GM12874 (cell line): ENCODE measurements at regions not wholly inside any gene's neighbourhood (a gene's known extent, or its start where the extent isn't known, plus 50 kb on each side); places are given as distances from the start of the nearest gene placed in this dataset.

Experiments
- TF ChIP-seq, protein P1 (sequence below): IDR thresholded peaks from 2 replicates; pipeline ENCODE4 v1.5.1; 2011; ENCODE audit warnings: low read depth, mild to moderate bottlenecking, control low read depth, low read length, moderate library complexity; ENCODE audit not compliant: insufficient read depth

DNA sequence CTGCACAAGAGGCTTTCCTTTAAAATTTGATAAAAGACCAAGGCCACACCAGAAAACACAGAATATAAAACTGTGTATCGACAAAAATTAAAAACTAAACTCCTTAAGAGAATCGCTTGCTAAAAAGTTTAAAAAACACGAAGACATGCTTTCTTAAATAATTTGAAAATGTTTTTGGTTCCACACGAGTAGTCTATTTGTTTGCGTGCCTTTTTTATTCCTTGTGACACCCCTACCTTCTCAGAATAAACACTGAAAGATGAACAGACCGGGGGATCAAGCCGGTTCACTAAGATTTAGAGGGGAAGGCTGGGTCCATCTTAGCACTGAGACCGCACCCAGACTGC is 256.4 kb upstream of the STARD13 start:
- TF ChIP-seq, protein P1, sequence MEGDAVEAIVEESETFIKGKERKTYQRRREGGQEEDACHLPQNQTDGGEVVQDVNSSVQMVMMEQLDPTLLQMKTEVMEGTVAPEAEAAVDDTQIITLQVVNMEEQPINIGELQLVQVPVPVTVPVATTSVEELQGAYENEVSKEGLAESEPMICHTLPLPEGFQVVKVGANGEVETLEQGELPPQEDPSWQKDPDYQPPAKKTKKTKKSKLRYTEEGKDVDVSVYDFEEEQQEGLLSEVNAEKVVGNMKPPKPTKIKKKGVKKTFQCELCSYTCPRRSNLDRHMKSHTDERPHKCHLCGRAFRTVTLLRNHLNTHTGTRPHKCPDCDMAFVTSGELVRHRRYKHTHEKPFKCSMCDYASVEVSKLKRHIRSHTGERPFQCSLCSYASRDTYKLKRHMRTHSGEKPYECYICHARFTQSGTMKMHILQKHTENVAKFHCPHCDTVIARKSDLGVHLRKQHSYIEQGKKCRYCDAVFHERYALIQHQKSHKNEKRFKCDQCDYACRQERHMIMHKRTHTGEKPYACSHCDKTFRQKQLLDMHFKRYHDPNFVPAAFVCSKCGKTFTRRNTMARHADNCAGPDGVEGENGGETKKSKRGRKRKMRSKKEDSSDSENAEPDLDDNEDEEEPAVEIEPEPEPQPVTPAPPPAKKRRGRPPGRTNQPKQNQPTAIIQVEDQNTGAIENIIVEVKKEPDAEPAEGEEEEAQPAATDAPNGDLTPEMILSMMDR, result no peak

DNA sequence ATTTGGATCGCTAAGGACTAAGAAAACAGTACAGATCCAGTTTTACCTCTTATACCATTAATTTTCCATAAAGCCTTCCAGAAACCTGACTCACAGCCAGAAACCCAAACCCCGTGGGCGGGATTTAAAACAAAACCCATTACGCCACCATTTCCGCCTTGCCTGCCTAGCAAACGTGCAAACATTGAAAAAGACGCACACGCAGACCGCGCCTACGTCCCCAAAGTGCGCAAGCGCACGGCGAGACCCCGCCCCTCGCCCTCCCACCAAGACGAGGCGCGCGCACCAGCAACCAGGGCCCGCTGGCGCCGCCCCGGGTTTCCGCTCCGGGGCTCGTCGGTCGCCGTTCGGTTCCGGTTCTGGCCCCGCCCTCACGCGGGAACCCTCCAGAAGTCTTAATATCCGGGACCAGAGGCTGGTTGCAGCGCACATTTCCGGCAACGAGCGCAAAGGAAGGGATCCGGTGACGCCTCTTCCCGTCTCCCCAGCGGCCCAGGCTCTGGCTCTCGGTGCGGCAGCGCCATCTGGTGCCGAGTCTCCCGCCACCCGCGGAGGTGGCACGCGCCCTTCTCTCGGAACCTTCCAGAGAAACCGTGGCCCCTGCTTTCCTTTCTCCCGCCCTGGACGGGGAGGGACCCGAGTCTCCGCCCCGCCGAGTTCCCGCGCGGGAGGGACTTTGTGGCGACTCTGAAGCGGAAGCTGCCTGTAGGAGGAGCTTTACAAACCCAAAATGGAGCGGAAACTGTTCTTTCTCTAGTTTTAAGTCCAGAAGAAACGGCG is 256.9 kb upstream of the STARD13 start:
- TF ChIP-seq, protein P1, result peak; percentile 84

DNA sequence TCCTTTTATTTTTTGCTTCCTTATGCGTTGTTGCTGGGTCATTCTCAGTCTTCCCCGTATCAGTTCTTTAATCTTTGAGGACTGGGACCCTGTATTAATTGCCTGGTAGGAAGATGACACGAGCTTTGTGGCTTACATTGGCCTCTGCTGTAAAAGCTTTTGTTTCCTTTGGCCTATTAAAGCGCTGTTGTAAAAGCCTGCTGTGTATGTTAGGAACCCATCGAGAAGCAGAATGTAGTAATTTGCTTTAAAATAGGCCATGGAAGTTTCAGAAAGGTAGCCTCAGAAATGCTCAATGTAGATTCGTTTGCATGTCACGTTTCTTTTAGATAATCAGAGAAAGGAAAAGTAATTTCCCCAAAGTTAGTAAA is 257.5 kb upstream of the STARD13 start:
- TF ChIP-seq, protein P1, result no peak

DNA sequence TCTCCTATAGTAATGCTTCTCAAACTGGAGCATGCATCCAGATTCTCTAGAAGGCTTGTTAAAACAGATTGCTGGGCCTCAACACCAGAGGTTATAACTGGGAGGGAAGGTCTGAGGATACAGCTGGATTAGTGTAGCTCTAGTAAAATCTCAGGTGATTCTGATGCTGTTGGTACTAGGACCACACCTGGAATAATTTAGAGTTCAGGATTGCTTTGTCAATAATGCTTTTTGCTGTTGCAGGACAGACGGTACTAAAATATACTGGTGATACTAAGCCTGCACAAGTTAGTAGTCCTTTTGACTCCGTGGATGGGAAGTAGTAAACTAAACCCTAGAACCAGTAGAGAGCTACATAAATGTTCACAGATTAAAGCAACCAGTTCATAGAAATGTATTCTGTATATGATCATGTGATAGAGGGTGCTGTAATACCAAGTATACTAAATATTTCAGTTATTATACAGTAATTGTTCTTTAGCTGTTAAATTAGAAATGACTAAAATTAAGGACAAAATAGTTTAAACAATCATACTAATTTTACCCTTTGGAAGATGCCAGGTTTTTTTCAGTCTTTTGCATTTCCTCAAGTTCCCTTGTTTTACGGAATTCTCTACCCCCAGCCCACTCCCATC is 258.2 kb upstream of the STARD13 start:
- TF ChIP-seq, protein P1, result no peak

DNA sequence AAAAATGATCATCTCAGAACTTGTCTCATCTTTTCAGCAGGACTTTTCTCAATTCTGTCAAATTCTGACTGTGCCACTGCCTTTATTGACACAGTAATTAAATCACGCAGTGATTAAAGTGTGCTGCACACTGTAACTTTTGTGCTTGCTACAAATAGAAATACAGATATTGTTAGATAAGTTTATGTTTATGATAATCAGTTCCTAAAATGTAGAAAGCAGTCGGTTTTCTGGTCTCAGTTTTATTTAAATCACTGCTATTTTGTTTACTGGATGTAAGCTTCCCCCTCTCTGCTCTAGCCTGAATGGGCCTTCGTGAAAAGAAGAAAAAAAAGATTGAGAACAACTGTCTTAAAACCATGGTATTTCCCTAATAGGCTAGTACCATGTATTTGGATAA is 258.8 kb upstream of the STARD13 start:
- TF ChIP-seq, protein P1, result no peak

DNA sequence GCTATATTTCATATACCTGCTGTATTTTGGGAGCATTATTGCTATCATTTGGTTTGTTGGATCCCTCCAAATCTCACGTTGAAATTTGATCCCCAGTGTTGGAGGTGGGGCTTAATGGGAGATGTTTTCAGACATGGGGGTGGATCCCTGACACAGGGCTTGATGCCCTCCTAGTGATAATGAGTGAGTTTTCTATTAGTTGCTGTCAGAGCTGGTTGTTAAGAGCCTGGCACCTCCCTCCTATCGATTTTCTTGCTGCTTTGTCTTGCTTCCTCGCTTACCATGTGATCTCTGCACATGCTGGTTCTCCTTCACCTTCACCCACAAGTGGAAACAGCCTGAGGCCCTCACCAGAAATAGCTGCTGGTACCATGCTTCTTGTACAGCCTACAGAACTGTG is 259.9 kb upstream of the STARD13 start:
- TF ChIP-seq, protein P1, result no peak

DNA sequence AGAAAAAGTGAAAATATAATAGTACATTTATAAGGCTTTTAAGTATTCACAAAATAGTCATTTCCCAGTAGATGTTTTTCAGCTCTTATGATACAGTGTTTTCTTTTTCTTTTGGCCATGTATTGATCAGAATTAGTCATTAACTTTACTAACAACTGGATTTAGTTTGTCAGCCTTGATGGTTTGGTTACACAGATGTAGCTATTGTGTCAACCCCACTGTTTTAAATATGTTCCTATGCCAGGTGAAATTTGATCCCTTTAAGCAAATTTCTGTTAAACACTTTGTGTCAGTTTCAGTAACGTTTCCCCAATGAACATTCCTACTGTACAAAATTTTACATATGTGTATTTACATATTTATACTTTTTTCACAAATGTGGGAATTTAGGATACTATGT is 261.5 kb upstream of the STARD13 start:
- TF ChIP-seq, protein P1, result no peak
